ENCODE measurements at regions not wholly inside any gene's neighbourhood (a gene's known extent, or its start where the extent isn't known, plus 50 kb on each side); places are given as distances from the start of the nearest gene placed in this dataset.

DNA sequence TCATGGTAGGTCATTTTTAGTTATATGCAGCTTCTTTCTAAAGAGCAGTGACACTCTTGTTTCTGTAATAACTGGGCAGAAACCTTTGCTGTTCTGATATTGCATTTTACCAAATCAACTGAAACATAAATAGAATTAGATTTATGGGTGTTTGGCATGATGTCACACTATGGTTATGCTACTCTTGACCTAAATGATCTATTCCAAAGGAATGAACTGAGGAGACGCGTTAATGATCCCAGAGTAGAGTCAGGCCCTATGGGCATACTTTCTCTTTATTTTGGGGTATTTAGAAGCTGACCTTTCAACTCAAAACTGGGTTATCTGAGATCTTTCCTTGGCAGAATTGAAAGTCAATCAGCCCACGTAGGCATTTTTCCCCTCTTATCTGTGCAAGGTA lies 146.8 kb upstream of the ADAMTSL1 start:
- Histone ChIP-seq H3K36me3 (ENCODE audit: control insufficient read depth in 2 of 2, insufficient read depth in 2 of 2, low read length in 1 of 2) (no peaks in the 10 kb centered on the region), H3K27me3 (replicated peaks in 1 of 2; ENCODE audit: control insufficient read depth in 2 of 2, insufficient read depth in 2 of 2, low read length in 1 of 2) (no peaks in the 10 kb centered on the region), H3K79me2 (ENCODE audit: control insufficient read depth, insufficient read depth, low read length) (no peaks in the 10 kb centered on the region), H4K20me1 (ENCODE audit: control insufficient read depth, insufficient read depth) (no peaks in the 10 kb centered on the region), H2AFZ (ENCODE audit: control insufficient read depth, low read depth, low read length) (no peak overlapping the region), H3K4me3 (no peak overlapping the region), H3K9ac (ENCODE audit: control insufficient read depth, insufficient read depth, low read length) (no peak overlapping the region), H3K4me2 (ENCODE audit: control insufficient read depth, insufficient read depth) (no peak overlapping the region), H3K4me1 (ENCODE audit: control insufficient read depth, insufficient read depth, low read length) (no peaks in the 10 kb centered on the region), H3K9me3 (replicated peaks; ENCODE audit: control insufficient read depth, insufficient read depth, low read length) (no peaks in the 10 kb centered on the region), H3K27ac (ENCODE audit: control insufficient read depth, insufficient read depth) (no peak overlapping the region)
- SMC1A ChIA-PET (ENCODE audit: uncharacterized antibody, unreplicated experiment): interaction anchor here (0.6 to 1.1 kb wide), 3 partner anchors 16 to 284 kb away, joined by 3 read pairs; no protein-coding TSS in a partner anchor
- POLR2A ChIA-PET: no interaction called here
- TF ChIP-seq, protein P1, sequence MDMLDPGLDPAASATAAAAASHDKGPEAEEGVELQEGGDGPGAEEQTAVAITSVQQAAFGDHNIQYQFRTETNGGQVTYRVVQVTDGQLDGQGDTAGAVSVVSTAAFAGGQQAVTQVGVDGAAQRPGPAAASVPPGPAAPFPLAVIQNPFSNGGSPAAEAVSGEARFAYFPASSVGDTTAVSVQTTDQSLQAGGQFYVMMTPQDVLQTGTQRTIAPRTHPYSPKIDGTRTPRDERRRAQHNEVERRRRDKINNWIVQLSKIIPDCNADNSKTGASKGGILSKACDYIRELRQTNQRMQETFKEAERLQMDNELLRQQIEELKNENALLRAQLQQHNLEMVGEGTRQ (IDR thresholded peaks at IDR 0.05; ENCODE audit: borderline replicate concordance, low read depth, low read length): no peak
- TF ChIP-seq JUND (IDR thresholded peaks at IDR 0.05; ENCODE audit: low read depth, low read length) (no peak), TARDBP (IDR thresholded peaks at IDR 0.05; ENCODE audit: borderline replicate concordance) (no peak), STAT1 (conservative IDR thresholded peaks at IDR 0.05) (no peak)
- RAD21 ChIA-PET (ENCODE audit: unreplicated experiment): no interaction called here
- 52% methylated on average over 3 of the region's 3 CpGs for WGBS (ENCODE audit: insufficient coverage, insufficient replicate concordance, low lambda C conversion rate, missing lambda C conversion rate)
- no peak for ATAC-seq
- in situ Hi-C loops (cut with MboI): no loop called here
- CTCF ChIA-PET: interaction anchor here (1.0 kb wide), 1 partner anchor 72 kb away, joined by 4 read pairs; no protein-coding TSS in a partner anchor
- DNase-seq (ENCODE audit: low read depth, low spot score): no peak
- no TSS peak for BruUV-seq (replicated peaks)
- no peak for FAIRE-seq
- intact Hi-C loops (cut with micrococcal nuclease; ENCODE audit: unreplicated experiment): no loop called here

DNA sequence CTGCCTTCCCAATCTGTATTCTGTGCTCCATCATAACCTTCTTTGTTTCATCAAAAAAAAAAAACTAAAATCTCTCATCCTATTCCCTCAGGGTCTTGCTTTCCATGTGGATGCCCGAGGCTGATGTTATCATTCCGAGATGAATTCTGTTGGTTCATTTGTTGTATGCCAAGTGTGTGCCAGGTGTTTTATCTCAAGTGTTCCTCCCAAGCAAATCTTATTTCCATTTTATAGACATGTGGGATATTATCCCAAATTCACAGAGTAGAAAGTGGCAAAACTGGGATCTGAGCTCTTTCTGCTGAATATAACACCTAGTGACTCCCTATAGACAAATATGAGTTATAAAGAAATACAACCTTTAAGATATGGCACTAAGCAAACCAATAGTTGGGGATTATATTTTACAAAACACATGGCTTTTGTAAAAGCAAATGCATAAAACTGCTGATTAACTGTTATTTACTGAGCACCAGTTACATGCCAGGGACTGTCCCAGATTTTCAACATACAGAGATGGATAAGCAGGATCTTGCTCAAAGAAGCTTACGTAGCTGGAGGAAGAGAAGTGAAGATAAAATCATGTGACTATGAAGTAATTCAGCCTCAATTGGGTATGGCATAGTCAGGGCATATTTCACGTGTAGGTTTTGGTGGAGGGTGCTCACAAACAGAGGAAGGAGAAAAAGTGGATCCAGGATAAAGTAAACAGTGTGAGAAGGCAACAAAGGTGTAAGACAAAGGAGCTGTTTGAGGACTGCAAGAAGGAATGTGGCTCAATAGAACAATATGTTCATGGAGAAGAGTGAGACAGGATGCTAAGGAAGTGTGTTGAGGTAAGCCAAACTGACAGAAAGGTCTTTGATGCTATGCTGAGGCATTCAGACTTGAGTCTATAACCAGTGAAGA lies 143.3 kb upstream of the ADAMTSL1 start:
- Histone ChIP-seq H3K4me2 (ENCODE audit: control insufficient read depth, insufficient read depth) (no peak overlapping the region), H2AFZ (ENCODE audit: control insufficient read depth, low read depth, low read length) (no peak overlapping the region), H3K27ac (ENCODE audit: control insufficient read depth, insufficient read depth) (no peak overlapping the region), H3K27me3 (replicated peaks in 1 of 2; ENCODE audit: control insufficient read depth in 2 of 2, insufficient read depth in 2 of 2, low read length in 1 of 2) (no peaks in the 10 kb centered on the region), H3K4me1 (ENCODE audit: control insufficient read depth, insufficient read depth, low read length) (no peaks in the 10 kb centered on the region), H3K9ac (ENCODE audit: control insufficient read depth, insufficient read depth, low read length) (no peak overlapping the region), H3K4me3 (no peak overlapping the region), H4K20me1 (ENCODE audit: control insufficient read depth, insufficient read depth) (no peaks in the 10 kb centered on the region), H3K9me3 (replicated peaks; ENCODE audit: control insufficient read depth, insufficient read depth, low read length) (no peaks in the 10 kb centered on the region), H3K79me2 (ENCODE audit: control insufficient read depth, insufficient read depth, low read length) (no peaks in the 10 kb centered on the region), H3K36me3 (ENCODE audit: control insufficient read depth in 2 of 2, insufficient read depth in 2 of 2, low read length in 1 of 2) (no peaks in the 10 kb centered on the region)
- RAD21 ChIA-PET (ENCODE audit: unreplicated experiment): interaction anchor here (0.9 kb wide), 1 partner anchor 76 kb away, joined by 3 read pairs; no protein-coding TSS in a partner anchor
- CTCF ChIA-PET: interaction anchor here (1.0 kb wide), 1 partner anchor 8 kb away, joined by 3 read pairs; no protein-coding TSS in a partner anchor
- SMC1A ChIA-PET (ENCODE audit: uncharacterized antibody, unreplicated experiment): no interaction called here
- in situ Hi-C loops (cut with MboI) (no loop called here), intact Hi-C loops (cut with micrococcal nuclease; ENCODE audit: unreplicated experiment) (no loop called here)
- ATAC-seq (no peak), FAIRE-seq (no peak), DNase-seq (ENCODE audit: low read depth, low spot score) (no peak)
- POLR2A ChIA-PET: no interaction called here
- 0% methylated on average over 4 of the region's 4 CpGs for WGBS (ENCODE audit: insufficient coverage, insufficient replicate concordance, low lambda C conversion rate, missing lambda C conversion rate)
- no TSS peak for BruUV-seq (replicated peaks)
- TF ChIP-seq FOXM1 (IDR thresholded peaks at IDR 0.05; ENCODE audit: low read depth, low read length): no peak
- no peak for TF ChIP-seq CREB1 (IDR thresholded peaks at IDR 0.05; ENCODE audit: low read depth)
- TF ChIP-seq PAX8 (IDR thresholded peaks at IDR 0.05): no peak
- no peak for TF ChIP-seq POLR2AphosphoS5 (IDR thresholded peaks at IDR 0.05; ENCODE audit: low read length)
- TF ChIP-seq PML (IDR thresholded peaks at IDR 0.05; ENCODE audit: low read length): no peak
- no peak for TF ChIP-seq KDM1A (IDR thresholded peaks at IDR 0.05; ENCODE audit: borderline replicate concordance)
- TF ChIP-seq RB1 (IDR thresholded peaks at IDR 0.05; ENCODE audit: borderline replicate concordance): no peak
- TF ChIP-seq MYB (IDR thresholded peaks at IDR 0.05; ENCODE audit: borderline replicate concordance, low read depth, low read length): no peak
- no peak for TF ChIP-seq RAD51 (IDR thresholded peaks at IDR 0.05)
- TF ChIP-seq BACH1 (IDR thresholded peaks at IDR 0.05; ENCODE audit: borderline replicate concordance): no peak
- no peak for TF ChIP-seq BCL11A (IDR thresholded peaks at IDR 0.05; ENCODE audit: low read depth, low read length)
- TF ChIP-seq, protein P2, sequence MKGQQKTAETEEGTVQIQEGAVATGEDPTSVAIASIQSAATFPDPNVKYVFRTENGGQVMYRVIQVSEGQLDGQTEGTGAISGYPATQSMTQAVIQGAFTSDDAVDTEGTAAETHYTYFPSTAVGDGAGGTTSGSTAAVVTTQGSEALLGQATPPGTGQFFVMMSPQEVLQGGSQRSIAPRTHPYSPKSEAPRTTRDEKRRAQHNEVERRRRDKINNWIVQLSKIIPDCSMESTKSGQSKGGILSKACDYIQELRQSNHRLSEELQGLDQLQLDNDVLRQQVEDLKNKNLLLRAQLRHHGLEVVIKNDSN (IDR thresholded peaks at IDR 0.05; ENCODE audit: borderline replicate concordance, extremely low read length, insufficient read depth, low read depth, low read length): no peak
- no peak for TF ChIP-seq YY1 (IDR thresholded peaks at IDR 0.05; ENCODE audit: low read depth, low read length)
- no peak for TF ChIP-seq CHD2 (IDR thresholded peaks at IDR 0.05; ENCODE audit: borderline replicate concordance, low read depth, low read length)
